Prostate gland (tissue), 1 donor: ENCODE measurements at regions not wholly inside any gene's neighbourhood (a gene's known extent, or its start where the extent isn't known, plus 50 kb on each side); places are given as distances from the start of the nearest gene placed in this dataset.

Experiments used
- POLR2A ChIP-seq: fragments of 450-650 bp; IDR thresholded peaks from one replicate; pipeline ENCODE4 v1.6.1; 2016; ENCODE audit warnings: antibody characterized with exemption, mild to moderate bottlenecking
- POLR2AphosphoS5 ChIP-seq: sonication (generic); formaldehyde crosslinking; IDR thresholded peaks from one replicate; pipeline ENCODE4 v1.6.1; 2017; ENCODE audit warnings: antibody characterized with exemption

GRCh38 chr2:175468431-175469098 is 287.1 kb upstream of the ATP5MC3 start:
- TF ChIP-seq POLR2AphosphoS5 (no peak), POLR2A (no peak)
